ENCODE measurements at regions not wholly inside any gene's neighbourhood (a gene's known extent, or its start where the extent isn't known, plus 50 kb on each side); places are given as distances from the start of the nearest gene placed in this dataset.

- DNase-seq = no peak
Observed at GRCh38 chr4:108398316-108398715, 222.1 kb upstream of the RPL34 start.

DNA sequence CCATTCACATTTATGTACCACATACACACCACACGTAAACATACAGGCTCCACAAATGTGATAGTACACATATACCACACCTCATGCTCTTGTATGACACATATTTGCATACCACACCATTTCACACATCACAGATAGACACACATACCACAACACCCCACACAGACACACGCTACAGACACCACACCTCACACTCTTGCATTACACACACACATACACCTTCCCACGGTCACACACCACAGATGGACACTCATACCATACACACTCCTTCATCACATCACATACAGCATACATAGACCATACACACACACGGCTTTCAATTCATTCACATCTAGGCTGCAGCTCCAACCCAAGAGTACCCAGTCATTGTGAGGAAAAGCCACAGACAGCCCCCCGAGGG, 222.5 kb upstream of the RPL34 start:
- DNase-seq = no peak

- no peak for DNase-seq
Observed at GRCh38 chr4:108396900-108397497, 223.4 kb upstream of the RPL34 start.

DNA sequence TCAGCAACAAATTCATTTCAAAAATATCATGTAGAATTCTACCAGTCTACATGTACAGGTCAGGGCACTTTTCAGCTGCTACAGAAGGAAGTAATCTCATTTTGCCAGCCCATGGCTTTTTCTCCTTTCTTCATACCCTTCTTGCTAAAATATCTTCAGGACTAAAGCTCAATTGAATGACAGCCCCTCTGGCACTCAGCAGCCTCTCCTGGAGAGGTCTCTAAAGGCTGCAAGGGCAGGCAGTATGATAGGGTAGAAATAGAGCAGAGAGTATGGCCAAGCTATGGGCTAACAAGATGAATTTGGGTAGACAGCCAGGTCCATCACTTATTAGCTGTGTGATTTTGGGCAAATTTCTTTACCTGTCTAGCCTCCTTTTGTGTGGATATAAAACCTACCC, 224.6 kb upstream of the RPL34 start:
- no peak for DNase-seq

- DNase-seq = no peak
Observed at GRCh38 chr4:108393890-108394472, 225.2 kb upstream of the LEF1 start.

- no peak for DNase-seq
Observed at GRCh38 chr4:108391701-108392455, 223.1 kb upstream of the LEF1 start.

GRCh38 chr4:108385076-108385475, 216.3 kb upstream of the LEF1 start:
- no peak for DNase-seq

DNA sequence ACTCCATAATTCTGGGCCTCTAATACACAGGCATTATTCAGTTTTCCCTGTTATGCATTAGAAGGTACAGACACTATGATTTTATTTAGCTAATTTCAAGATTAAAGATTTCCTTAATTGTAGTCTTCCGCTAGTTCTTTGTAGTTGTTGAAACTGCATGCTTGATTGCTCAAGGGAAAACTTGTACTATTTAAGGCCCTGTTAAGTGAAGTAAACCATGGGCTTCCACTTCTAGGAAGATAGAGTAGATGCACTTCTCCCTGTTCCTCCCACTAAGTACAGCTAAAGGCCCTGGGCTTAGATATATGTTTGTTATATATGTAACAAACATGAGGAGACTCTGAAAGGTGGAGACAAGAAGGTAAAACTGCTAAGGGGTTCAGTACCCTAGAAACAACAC, 215.8 kb upstream of the LEF1 start:
- DNase-seq = no peak

GRCh38 chr4:108383157-108383556, 214.4 kb upstream of the LEF1 start:
- no peak for DNase-seq

DNA sequence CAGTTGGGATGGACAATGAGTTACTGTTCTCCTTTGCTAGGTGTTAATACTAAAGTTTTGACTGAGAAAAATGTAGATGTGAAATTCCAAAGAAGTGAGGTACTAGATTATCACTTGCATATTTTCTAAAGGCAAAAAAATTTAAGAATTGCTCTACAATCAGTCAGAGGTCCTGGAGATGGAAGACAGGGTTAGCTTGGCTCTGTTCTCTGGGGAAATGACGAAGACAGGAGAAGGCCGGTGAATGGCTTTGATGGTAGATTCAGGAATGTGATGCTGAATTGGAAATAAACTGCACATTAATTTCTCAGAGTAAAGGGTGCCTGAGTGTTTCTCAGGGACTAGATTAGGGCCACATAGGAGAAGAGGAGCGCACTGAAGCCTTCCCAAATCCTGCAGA, 214.0 kb upstream of the LEF1 start:
- DNase-seq = no peak

DNA sequence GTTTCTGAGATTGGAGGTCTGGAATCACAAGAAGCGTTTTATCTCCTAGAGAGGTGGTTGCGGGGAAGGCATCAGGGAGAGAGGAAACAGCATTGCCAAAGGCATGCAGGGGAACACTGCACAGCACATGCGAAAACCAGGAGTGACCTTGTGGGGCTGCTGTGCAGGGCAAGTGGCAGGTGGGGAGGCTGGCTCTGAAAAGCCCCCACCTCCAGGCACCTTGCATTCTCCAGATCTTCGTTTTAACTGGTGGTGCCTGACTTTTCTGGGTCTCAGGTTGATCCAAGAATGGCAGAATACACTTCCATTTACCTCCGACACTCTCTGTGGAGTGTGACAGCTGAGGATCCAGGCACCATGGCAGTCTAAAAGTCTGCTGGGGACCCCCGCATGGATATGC, 209.4 kb upstream of the LEF1 start:
- no peak for DNase-seq

- no peak for DNase-seq
Observed at GRCh38 chr4:108377021-108377420, 208.3 kb upstream of the LEF1 start.

GRCh38 chr4:108375434-108375833, 206.7 kb upstream of the LEF1 start:
- DNase-seq = no peak

GRCh38 chr4:108372681-108373080, 203.9 kb upstream of the LEF1 start:
- DNase-seq = no peak

DNA sequence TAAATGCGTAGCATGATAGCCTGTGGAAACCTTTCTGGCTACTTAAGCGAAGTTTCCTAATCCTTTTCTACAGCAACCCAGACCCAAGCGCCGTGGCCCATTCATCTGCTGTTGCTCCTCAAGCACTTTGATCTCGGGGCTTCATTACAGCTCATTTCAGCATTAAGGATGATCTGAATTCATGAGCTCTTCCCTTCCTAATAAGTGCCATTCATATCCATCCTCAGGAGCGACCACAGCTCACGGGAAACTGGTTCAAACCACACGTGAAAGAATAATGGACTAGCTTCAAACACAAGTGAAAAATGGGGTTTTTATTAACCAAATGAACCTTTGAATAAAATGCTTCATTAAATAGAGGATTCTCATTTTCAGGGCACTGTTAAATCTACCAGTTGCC, 202.6 kb upstream of the LEF1 start:
- DNase-seq = no peak

DNA sequence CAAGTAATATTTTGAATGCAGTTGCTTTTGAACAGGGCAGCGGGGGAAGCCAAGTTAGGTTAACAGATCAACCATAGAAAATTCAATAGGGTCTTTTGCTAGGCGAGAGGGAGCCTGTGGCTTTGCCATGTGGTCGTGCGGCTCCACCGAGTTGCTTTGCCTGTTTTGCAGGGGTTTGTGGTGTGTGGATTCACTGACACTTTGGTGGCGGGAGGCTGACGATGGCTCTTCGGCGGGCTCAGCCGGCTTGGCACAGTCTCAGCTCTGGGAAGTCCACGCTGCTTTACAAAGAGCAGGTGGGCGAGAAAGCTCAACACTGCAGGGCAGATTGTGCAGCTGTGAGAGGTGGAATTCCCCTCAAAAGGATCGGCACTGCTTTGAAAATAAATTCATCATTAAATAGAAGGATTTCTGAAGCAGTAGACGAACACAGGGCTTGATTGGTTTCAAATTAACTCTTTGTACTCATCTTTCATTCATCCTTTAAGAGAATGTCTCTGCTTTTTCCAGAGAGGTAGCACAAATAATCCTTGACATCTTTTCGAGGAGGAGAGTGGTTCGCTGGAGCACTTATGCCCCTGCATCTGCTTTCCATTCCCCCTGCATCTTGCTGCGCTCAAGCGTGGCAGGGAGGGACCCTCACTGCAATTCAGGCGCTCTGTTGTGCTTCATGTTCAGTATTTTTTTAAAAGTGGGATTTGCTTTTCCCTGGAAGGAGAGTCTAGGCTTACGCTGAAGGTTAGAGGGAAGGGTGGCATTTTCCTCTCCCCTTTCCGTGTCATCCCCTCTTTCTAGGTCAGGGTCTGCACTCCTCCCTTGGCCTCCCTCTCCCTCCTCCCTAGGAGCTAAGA, 201.8 kb upstream of the LEF1 start:
- no peak for DNase-seq

DNA sequence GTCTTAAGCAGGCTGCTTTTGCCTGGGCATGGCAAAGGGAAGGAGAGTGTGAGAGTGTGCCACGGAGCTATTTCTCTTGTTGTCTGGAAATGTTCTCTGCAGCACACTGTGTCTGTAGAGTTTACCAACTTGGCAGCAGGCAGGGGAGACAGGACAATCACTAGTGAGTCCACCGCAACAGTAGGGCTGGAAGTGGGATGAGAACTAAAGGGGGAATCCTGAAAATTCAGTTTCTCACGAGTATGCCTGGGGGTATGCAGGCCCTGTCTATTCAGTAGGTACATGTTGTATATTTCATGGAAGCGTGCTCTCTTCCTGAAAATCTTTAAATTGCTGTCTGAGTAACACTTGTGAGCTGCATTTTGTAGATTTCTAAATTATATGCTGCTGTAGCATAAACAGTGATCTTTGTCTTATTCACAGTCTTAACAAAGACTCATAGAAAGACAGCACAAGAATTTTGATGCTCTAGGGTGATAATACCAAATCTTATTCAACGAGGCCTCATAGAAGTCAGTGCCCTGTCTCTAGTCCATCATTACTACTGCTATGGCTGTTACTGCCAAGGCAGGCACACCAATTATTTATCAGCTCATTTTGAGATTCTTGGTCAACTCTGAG, 200.4 kb upstream of the LEF1 start:
- DNase-seq = no peak

GRCh38 chr4:108367751-108368150, 199.0 kb upstream of the LEF1 start:
- no peak for DNase-seq

DNA sequence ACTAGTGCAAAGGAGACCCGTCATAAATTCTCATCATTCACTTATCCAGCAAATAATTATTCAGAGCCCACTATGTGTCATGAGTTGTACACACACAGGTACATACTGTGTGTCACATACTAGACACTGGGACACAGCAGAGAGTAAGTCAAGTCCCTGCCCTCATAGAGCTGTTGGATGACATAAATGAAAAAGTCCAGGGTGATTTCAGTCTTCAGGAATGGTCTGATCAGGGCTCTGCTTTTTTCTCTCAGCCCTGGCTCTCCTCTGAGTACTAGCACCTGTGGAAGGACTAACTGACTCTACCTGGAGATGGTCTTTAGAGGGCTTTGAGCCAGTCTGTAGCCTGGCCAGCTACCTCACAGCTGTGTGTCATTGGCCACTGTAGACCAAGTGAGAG, 198.0 kb upstream of the LEF1 start:
- no peak for DNase-seq

- DNase-seq = no peak
Observed at GRCh38 chr4:108365551-108365950, 196.8 kb upstream of the LEF1 start.

DNA sequence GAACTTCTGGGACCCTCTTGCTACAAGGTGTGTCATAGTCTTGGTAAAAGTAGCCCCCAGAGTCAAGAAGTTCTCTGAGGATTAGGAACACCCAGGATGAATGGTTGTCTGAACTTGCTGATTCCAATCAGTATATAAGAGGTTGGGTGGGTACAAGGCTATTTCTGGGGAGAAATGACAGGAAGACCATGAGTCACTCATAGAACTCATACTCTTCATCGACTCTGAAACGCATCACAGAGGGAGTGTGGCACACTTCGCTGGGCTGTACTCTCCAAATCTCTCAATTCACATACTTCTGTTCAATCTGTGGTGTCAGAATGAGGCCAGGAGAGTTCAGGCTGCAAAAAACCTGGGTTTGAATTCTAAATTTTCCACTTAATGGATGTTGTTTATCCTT, 193.2 kb upstream of the LEF1 start:
- no peak for DNase-seq

DNA sequence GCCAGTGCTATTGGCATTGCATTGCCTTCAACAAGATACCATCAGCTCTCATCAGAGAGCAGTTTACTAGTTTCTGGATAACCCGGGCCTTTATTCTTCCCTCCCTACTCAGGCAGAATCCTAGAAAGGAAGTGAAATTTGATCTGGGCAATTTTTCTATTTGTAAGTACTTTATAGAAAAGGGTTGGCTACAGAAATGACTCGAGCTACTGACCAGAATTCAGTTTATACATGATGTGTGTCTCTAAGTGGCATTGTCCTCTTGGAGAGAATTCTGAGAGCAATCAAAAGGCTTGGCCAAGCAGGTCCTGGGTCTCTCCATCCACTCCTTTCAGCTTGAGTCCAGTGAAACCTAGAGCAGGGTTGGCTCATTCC, 192.7 kb upstream of the LEF1 start:
- DNase-seq = no peak

DNA sequence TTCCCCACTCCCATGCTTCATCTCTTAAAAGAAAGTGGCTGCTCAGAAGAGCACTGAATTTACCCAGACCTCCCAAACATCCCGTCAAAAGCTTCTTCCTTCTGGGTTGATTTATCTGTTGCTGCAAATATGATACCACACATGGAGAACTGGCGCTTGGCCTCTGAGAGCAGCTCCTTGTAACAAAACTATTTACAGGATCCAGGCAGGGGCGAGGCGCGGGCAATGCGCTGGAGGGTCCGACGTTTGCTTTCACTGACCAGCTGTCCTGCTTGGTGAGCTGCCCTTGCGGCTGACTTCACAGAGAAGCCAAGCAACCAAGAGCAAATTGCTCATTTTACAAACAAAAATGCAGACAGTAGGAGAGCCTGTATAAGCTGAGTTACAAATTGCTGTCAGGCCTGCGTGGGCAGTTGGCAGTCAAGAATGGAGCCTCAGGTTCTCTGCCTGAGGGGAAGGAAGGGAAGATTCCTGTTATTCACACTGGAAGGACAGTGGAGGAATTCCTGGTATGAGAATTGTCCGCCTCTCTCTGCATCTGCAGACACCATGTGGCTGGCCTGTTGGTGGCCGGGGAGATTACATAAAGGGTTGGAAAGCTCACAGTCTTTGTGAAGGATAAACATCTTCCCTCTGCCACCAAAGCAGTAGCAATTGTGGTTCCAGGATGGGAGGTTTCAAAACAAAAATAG, 192.2 kb upstream of the LEF1 start:
- DNase-seq = peak; percentile 54

All from T1000 (cell line).